Glomerular visceral epithelial cell (primary cell): ENCODE measurements at regions not wholly inside any gene's neighbourhood (a gene's known extent, or its start where the extent isn't known, plus 50 kb on each side); places are given as distances from the start of the nearest gene placed in this dataset.
A peak's percentile ranks its signal among the peaks of the same experiment; 100 is the strongest.

Source experiments
- DNase-seq: peaks from one replicate; pipeline ENCODE4 v3.0.0-alpha.2; 2016; ENCODE audit errors: extremely low spot score

GRCh38 chr12:132393991-132394949 lies 64.9 kb upstream of the GALNT9 start:
- peak; percentile 24 for DNase-seq

GRCh38 chr12:132393245-132393795 lies 63.9 kb upstream of the GALNT9 start:
- peak; percentile 17 for DNase-seq

- no peak for DNase-seq
These were observed 63.2 kb upstream of the GALNT9 start for GRCh38 chr12:132392389-132393244.

GRCh38 chr12:132391326-132392041 lies 62.1 kb upstream of the GALNT9 start:
- DNase-seq, result no peak

GRCh38 chr12:132390287-132391076 lies 61.1 kb upstream of the GALNT9 start:
- no peak for DNase-seq

GRCh38 chr12:132389526-132390286 lies 60.3 kb upstream of the GALNT9 start:
- DNase-seq, result no peak

GRCh38 chr12:132389026-132389425 lies 59.6 kb upstream of the GALNT9 start:
- DNase-seq, result no peak

- DNase-seq, result no peak
These were observed 59.1 kb upstream of the GALNT9 start for GRCh38 chr12:132388379-132389015.

GRCh38 chr12:132386926-132387497 lies 57.6 kb upstream of the GALNT9 start:
- no peak for DNase-seq

GRCh38 chr12:132385923-132386751 lies 56.7 kb upstream of the GALNT9 start:
- no peak for DNase-seq

GRCh38 chr12:132384916-132385774 lies 55.8 kb upstream of the GALNT9 start:
- no peak for DNase-seq

- no peak for DNase-seq
These were observed 51.3 kb upstream of the GALNT9 start for GRCh38 chr12:132380641-132381040.

GRCh38 chr12:132379996-132380395 lies 50.6 kb upstream of the GALNT9 start:
- no peak for DNase-seq

- DNase-seq, result no peak
These were observed 50.2 kb upstream of the GALNT9 start for GRCh38 chr12:132379576-132379975.
